Gastrocnemius medialis (tissue), 4 donors: ENCODE measurements at regions not wholly inside any gene's neighbourhood (a gene's known extent, or its start where the extent isn't known, plus 50 kb on each side); places are given as distances from the start of the nearest gene placed in this dataset.

Experiments used
- ATAC-seq, 2 donors: fragments of 150-250 bp; one replicate each; pipeline ENCODE4 v1.9.1; 2016
- DNase-seq, 2 donors: peaks; one replicate each; pipeline ENCODE4 v3.0.0-alpha.2; 2019
- H3K27ac ChIP-seq, 4 donors: fragments of 200-600 bp; sonication (generic); 1 replicate in 1 of 4; 2 replicates in 3 of 4; pipeline ENCODE4 v1.5.1; 2016 to 2018; ENCODE audit warnings: mild to moderate bottlenecking in 2 of 4, moderate library complexity in 1 of 4
- H3K27me3 ChIP-seq, 3 donors: fragments of 200-600 bp; sonication (generic) in 2 of 3; 1 replicate in 1 of 3; 2 replicates in 2 of 3; pipeline versions ENCODE4 v1.5.1 to v1.6.0; 2016 to 2019; ENCODE audit warnings: mild to moderate bottlenecking in 1 of 3, moderate library complexity in 1 of 3
- H3K36me3 ChIP-seq, 2 donors: fragments of 200-600 bp; sonication (generic) in 1 of 2; one replicate each; pipeline ENCODE4 v1.5.1; 2017 to 2018
- H3K4me1 ChIP-seq, 2 donors: fragments of 200-600 bp; sonication (generic) in 1 of 2; one replicate each; pipeline ENCODE4 v1.5.1; 2016 to 2017; ENCODE audit warnings: mild to moderate bottlenecking in 2 of 2
- H3K4me3 ChIP-seq, 4 donors: fragments of 200-600 bp; sonication (generic) in 3 of 4; 1 replicate in 1 of 4; 2 replicates in 3 of 4; pipeline ENCODE4 v1.5.1; 2016 to 2019; ENCODE audit warnings: mild to moderate bottlenecking in 2 of 4
- H3K9me3 ChIP-seq, 3 donors: fragments of 200-600 bp; sonication (generic) in 2 of 3; 1 replicate in 1 of 3; 2 replicates in 2 of 3; pipeline ENCODE4 v1.5.1; 2016 to 2019
- POLR2A ChIP-seq, 2 donors: fragments of 450-650 bp; IDR thresholded peaks; one replicate each; pipeline ENCODE4 v1.6.1; 2017; ENCODE audit warnings: antibody characterized with exemption in 2 of 2, mild to moderate bottlenecking in 2 of 2, moderate library complexity in 2 of 2
- in situ Hi-C, 4 donors: fragments of 200-750 bp; cut with MboI; loops; one replicate each; pipeline versions ENCODE4 v1.15.0 to v1.8.0; 2017; ENCODE audit warnings: low sequenced_read_pairs in 4 of 4
- intact Hi-C: fragments of 100-400 bp; cut with DNase I; formaldehyde crosslinking; loops from one replicate; pipeline ENCODE4 v1.15.1; 2023; ENCODE audit warnings: low total_unique reads
- TF ChIP-seq, protein P1 (sequence below), 5 experiments: fragments of 450-650 bp in 3 of 5; fragments of 200-600 bp in 2 of 5; sonication (generic) in 2 of 5; IDR thresholded peaks in 4 of 5; conservative IDR thresholded peaks in 1 of 5; 1 replicate in 4 of 5; 2 replicates in 1 of 5; pipeline ENCODE4 v1.5.1; 2016 to 2019; ENCODE audit warnings: antibody characterized with exemption in 5 of 5, mild to moderate bottlenecking in 3 of 5, moderate library complexity in 3 of 5

DNA sequence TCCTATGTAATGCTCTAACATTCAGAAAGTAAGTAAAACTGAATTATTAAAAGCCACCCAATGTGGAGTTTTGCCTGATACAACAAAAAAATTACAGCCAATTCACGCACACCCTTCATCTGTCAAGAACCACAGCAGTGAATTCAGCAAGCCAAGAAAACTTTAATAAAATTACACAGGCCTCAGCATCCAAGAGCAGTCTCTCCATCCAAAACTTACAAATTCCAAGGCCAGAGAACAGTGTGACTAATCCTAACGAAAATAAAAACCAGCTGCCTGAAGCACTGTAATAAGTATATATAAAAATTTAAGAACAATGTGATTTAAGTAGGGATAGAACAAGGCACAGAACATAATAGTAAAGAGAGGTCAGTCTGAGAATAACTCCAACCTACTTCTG lies 54.2 kb downstream of the SIX6 start:
- Histone ChIP-seq H3K4me3 (no peak overlapping the region), H3K27ac (no peak overlapping the region), H3K4me1 (peaks cover 7 to 20% of the 10 kb centered on the region in 2 donors), H3K36me3 (no peaks in the 10 kb centered on the region), H3K9me3 (no peaks in the 10 kb centered on the region), H3K27me3 (no peaks in the 10 kb centered on the region)
- no peak for TF ChIP-seq POLR2A (IDR thresholded peaks at IDR 0.05)
- TF ChIP-seq, protein P1, sequence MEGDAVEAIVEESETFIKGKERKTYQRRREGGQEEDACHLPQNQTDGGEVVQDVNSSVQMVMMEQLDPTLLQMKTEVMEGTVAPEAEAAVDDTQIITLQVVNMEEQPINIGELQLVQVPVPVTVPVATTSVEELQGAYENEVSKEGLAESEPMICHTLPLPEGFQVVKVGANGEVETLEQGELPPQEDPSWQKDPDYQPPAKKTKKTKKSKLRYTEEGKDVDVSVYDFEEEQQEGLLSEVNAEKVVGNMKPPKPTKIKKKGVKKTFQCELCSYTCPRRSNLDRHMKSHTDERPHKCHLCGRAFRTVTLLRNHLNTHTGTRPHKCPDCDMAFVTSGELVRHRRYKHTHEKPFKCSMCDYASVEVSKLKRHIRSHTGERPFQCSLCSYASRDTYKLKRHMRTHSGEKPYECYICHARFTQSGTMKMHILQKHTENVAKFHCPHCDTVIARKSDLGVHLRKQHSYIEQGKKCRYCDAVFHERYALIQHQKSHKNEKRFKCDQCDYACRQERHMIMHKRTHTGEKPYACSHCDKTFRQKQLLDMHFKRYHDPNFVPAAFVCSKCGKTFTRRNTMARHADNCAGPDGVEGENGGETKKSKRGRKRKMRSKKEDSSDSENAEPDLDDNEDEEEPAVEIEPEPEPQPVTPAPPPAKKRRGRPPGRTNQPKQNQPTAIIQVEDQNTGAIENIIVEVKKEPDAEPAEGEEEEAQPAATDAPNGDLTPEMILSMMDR (IDR thresholded peaks at IDR 0.05 in 4 of 5, conservative IDR thresholded peaks at IDR 0.05 in 1 of 5): no peak
- intact Hi-C loops (loop anchor here (2.0 kb wide), 1 partner anchor 212 kb away; no protein-coding TSS in a partner anchor), in situ Hi-C loops (loop anchor here in 3 of 4 donors (5.0 to 10.0 kb wide), 2 partner anchors 208 to 211 kb away; no protein-coding TSS in a partner anchor)
- no peak for ATAC-seq
- no peak for DNase-seq

GRCh38 chr14:60565211-60565610 lies 56.3 kb downstream of the SIX6 start:
- Histone ChIP-seq H3K27me3 (no peaks in the 10 kb centered on the region), H3K27ac (no peak overlapping the region), H3K36me3 (no peaks in the 10 kb centered on the region), H3K4me1 (peaks cover 7 to 20% of the 10 kb centered on the region in 2 donors), H3K4me3 (no peak overlapping the region), H3K9me3 (no peaks in the 10 kb centered on the region)
- in situ Hi-C loops (loop anchor here in 2 of 4 donors (10.0 kb wide), 1 partner anchor 210 kb away; no protein-coding TSS in a partner anchor), intact Hi-C loops (no loop called here)
- no peak for TF ChIP-seq POLR2A (IDR thresholded peaks at IDR 0.05)
- TF ChIP-seq, protein P1 (IDR thresholded peaks at IDR 0.05 in 4 of 5, conservative IDR thresholded peaks at IDR 0.05 in 1 of 5): no peak
- ATAC-seq (no peak), DNase-seq (no peak)

DNA sequence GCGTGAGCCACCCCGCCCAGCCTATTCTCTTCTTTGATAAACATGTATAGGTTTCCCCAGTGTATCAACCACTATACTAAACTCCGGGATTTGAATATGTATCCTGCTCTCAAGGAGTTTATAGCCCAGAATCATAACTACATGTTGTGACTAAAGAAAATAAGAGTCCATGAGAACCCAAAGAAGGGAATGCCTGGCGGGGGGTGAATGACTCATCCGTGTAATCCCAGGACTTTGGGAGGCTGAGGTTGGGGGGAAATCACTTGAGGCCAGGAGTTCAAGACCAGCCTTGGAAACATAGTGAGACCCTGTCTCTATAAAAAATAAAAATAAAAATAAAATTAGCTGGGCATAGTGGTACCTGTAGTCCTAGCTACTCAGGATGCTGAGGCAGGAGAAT lies 57.2 kb downstream of the SIX6 start:
- H3K4me1 ChIP-seq: peaks cover 7 to 20% of the 10 kb centered on the region in 2 donors
- no peaks in the 10 kb centered on the region for H3K9me3 ChIP-seq
- intact Hi-C loops (no loop called here), in situ Hi-C loops (loop anchor here in 2 of 4 donors (10.0 kb wide), 1 partner anchor 211 kb away; no protein-coding TSS in a partner anchor)
- ATAC-seq (no peak), DNase-seq (no peak)
- no peaks in the 10 kb centered on the region for H3K27me3 ChIP-seq
- no peak overlapping the region for H3K27ac ChIP-seq
- H3K4me3 ChIP-seq: no peak overlapping the region
- no peaks in the 10 kb centered on the region for H3K36me3 ChIP-seq
- TF ChIP-seq, protein P1 (IDR thresholded peaks at IDR 0.05 in 4 of 5, conservative IDR thresholded peaks at IDR 0.05 in 1 of 5): no peak
- TF ChIP-seq POLR2A (IDR thresholded peaks at IDR 0.05): no peak

GRCh38 chr14:60573943-60574495 lies 65.1 kb downstream of the SIX6 start:
- intact Hi-C loops (no loop called here), in situ Hi-C loops (no loop called here)
- H3K4me3 ChIP-seq: no peak overlapping the region
- no peak for DNase-seq
- H3K36me3 ChIP-seq: no peaks in the 10 kb centered on the region
- no peaks in the 10 kb centered on the region for H3K9me3 ChIP-seq
- no peak overlapping the region for H3K27ac ChIP-seq
- ATAC-seq: no peak
- H3K4me1 ChIP-seq: no peaks in the 10 kb centered on the region
- H3K27me3 ChIP-seq: no peaks in the 10 kb centered on the region
- no peak for TF ChIP-seq POLR2A (IDR thresholded peaks at IDR 0.05)
- TF ChIP-seq, protein P1 (IDR thresholded peaks at IDR 0.05 in 4 of 5, conservative IDR thresholded peaks at IDR 0.05 in 1 of 5): no peak
